SU-DHL-6 (cell line): ENCODE measurements at regions not wholly inside any gene's neighbourhood (a gene's known extent, or its start where the extent isn't known, plus 50 kb on each side); places are given as distances from the start of the nearest gene placed in this dataset.

ENCODE experiments used
- H2AFZ ChIP-seq: fragments of 200-600 bp; sonication (generic); 2 replicates; pipeline ENCODE4 v1.6.1; 2014; ENCODE audit warnings: low read depth, mild to moderate bottlenecking, moderate library complexity, mixed read lengths, antibody characterized with exemption, low read length; ENCODE audit not compliant: severe bottlenecking
- H3F3A ChIP-seq: fragments of 200-600 bp; shearing (Covaris generic); 2 replicates; pipeline ENCODE4 v1.6.0; 2016; ENCODE audit warnings: antibody characterized with exemption, mild to moderate bottlenecking; ENCODE audit not compliant: insufficient read depth
- H3K27ac ChIP-seq: fragments of 200-600 bp; sonication (generic); 2 replicates; pipeline ENCODE4 v1.5.1; 2016; ENCODE audit warnings: low read depth, mild to moderate bottlenecking, low read length, moderate library complexity, mixed read lengths
- H3K27me3 ChIP-seq: fragments of 200-600 bp; sonication (generic), shearing (Covaris generic); 2 replicates; pipeline ENCODE4 v1.6.0; 2014; ENCODE audit warnings: mild to moderate bottlenecking, low read length
- H3K36me3 ChIP-seq: fragments of 200-600 bp; sonication (generic); 2 replicates; pipeline ENCODE4 v1.6.1; 2014; ENCODE audit warnings: mild to moderate bottlenecking, low read length, mixed read lengths
- H3K4me2 ChIP-seq: fragments of 300-600, 200-600 bp; shearing (Covaris generic), sonication (generic); 2 replicates; pipeline ENCODE4 v1.6.0; 2014; ENCODE audit warnings: low read length, low read depth, mild to moderate bottlenecking; ENCODE audit not compliant: poor library complexity, severe bottlenecking
- H3K4me3 ChIP-seq: fragments of 200-600 bp; sonication (generic); 2 replicates; pipeline ENCODE4 v1.5.1; 2014; ENCODE audit warnings: antibody characterized with exemption, low read length, mild to moderate bottlenecking, mixed read lengths; ENCODE audit not compliant: insufficient read depth, poor library complexity, severe bottlenecking
- H3K79me2 ChIP-seq: fragments of 200-600 bp; sonication (generic); 2 replicates; pipeline ENCODE4 v1.6.1; 2014; ENCODE audit warnings: mild to moderate bottlenecking, low read length, moderate library complexity; ENCODE audit not compliant: insufficient read depth
- H3K9ac ChIP-seq: fragments of 200-600 bp; sonication (generic); 2 replicates; pipeline ENCODE4 v1.7.0; 2014; ENCODE audit warnings: mild to moderate bottlenecking, low read length
- H3K9me2 ChIP-seq: fragments of 200-600 bp; sonication (generic); replicated peaks from 2 replicates; pipeline ENCODE4 v1.6.1; 2014; ENCODE audit warnings: low read length; ENCODE audit not compliant: insufficient read depth
- H3K9me3 ChIP-seq: fragments of 200-600 bp; sonication (generic); 2 replicates; pipeline ENCODE4 v1.6.1; 2014; ENCODE audit warnings: low read length, mixed read lengths; ENCODE audit not compliant: insufficient read depth
- H4K20me1 ChIP-seq: fragments of 200-600 bp; sonication (generic); 2 replicates; pipeline ENCODE4 v1.6.1; 2014; ENCODE audit warnings: low read depth, mild to moderate bottlenecking, antibody characterized with exemption, low read length, moderate library complexity, mixed read lengths
- CTCF ChIP-seq: fragments of 200-600 bp; sonication (generic); IDR thresholded peaks from one replicate; pipeline ENCODE4 v1.5.1; 2017; ENCODE audit warnings: antibody characterized with exemption, mild to moderate bottlenecking, low read length, moderate library complexity; ENCODE audit not compliant: insufficient read depth, poor library complexity, severe bottlenecking
- EZH2phosphoT487 ChIP-seq: fragments of 200-600 bp; sonication (generic), shearing (Covaris generic); conservative IDR thresholded peaks from 2 replicates; pipeline ENCODE4 v1.6.1; 2018; ENCODE audit warnings: mild to moderate bottlenecking, antibody characterized with exemption, low read length, moderate library complexity, mixed read lengths

- H3K9me2 ChIP-seq = no peaks in the 10 kb centered on the region
- H3K79me2 ChIP-seq = no peaks in the 10 kb centered on the region
- no peak overlapping the region for H3K4me2 ChIP-seq
- H3F3A ChIP-seq = no peaks in the 10 kb centered on the region
- no peaks in the 10 kb centered on the region for H3K9me3 ChIP-seq
- H3K27ac ChIP-seq = no peak overlapping the region
- no peaks in the 10 kb centered on the region for H4K20me1 ChIP-seq
- TF ChIP-seq EZH2phosphoT487 = no peak
- no peak for TF ChIP-seq CTCF
- 0 out of 2 replicates have a peak, but pooled peaks cover 3% of the 10 kb centered on the region for H3K27me3 ChIP-seq
- no peak overlapping the region for H2AFZ ChIP-seq
- H3K4me3 ChIP-seq = no peak overlapping the region
- H3K36me3 ChIP-seq = no peaks in the 10 kb centered on the region
- H3K9ac ChIP-seq = no peak overlapping the region
Measured at GRCh38 chr16:17685447-17685846, 214.7 kb upstream of the XYLT1 start.

- Histone ChIP-seq H3K4me3 (no peak overlapping the region), H4K20me1 (no peaks in the 10 kb centered on the region)
- TF ChIP-seq EZH2phosphoT487 (no peak), CTCF (no peak)
Measured at GRCh38 chr16:17683281-17683680, 212.5 kb upstream of the XYLT1 start.

GRCh38 chr16:17676171-17676570 lies 205.4 kb upstream of the XYLT1 start:
- Histone ChIP-seq H3K27ac (no peak overlapping the region), H2AFZ (no peak overlapping the region), H3K27me3 (no peaks in the 10 kb centered on the region), H3F3A (no peaks in the 10 kb centered on the region), H4K20me1 (no peaks in the 10 kb centered on the region), H3K9ac (no peak overlapping the region), H3K9me2 (no peaks in the 10 kb centered on the region), H3K36me3 (no peaks in the 10 kb centered on the region), H3K4me2 (no peak overlapping the region), H3K9me3 (no peaks in the 10 kb centered on the region), H3K79me2 (no peaks in the 10 kb centered on the region), H3K4me3 (no peak overlapping the region)
- no peak for TF ChIP-seq EZH2phosphoT487
- no peak for TF ChIP-seq CTCF

More at GRCh38 chr16:17683281-17683680, 212.5 kb upstream of the XYLT1 start:
- H3K27me3 ChIP-seq = 0 out of 2 replicates have a peak, but pooled peaks cover 3% of the 10 kb centered on the region
- no peaks in the 10 kb centered on the region for H3K79me2 ChIP-seq
- no peaks in the 10 kb centered on the region for H3K9me2 ChIP-seq
- no peak overlapping the region for H2AFZ ChIP-seq
- H3K4me2 ChIP-seq = no peak overlapping the region
- no peak overlapping the region for H3K9ac ChIP-seq
- H3F3A ChIP-seq = no peaks in the 10 kb centered on the region
- no peaks in the 10 kb centered on the region for H3K36me3 ChIP-seq
- H3K9me3 ChIP-seq = no peaks in the 10 kb centered on the region
- H3K27ac ChIP-seq = no peak overlapping the region
